NCI-H2081 treated with DMSO at 0.1 percent for 48 hours (cell line): ENCODE measurements at regions not wholly inside any gene's neighbourhood (a gene's known extent, or its start where the extent isn't known, plus 50 kb on each side); places are given as distances from the start of the nearest gene placed in this dataset.

Experiments
- DNase-seq: peaks from one replicate; lab custom pipeline; 2025; lab: John Stamatoyannopoulos, UW

GRCh38 chr6:3526962-3527650 is 70.3 kb upstream of the SLC22A23 start:
- no peak for DNase-seq

- no peak for DNase-seq
Observed at GRCh38 chr6:3525915-3526314, 69.1 kb upstream of the SLC22A23 start.

- no peak for DNase-seq
Observed at GRCh38 chr6:3524456-3524855, 67.6 kb upstream of the SLC22A23 start.

GRCh38 chr6:3523966-3524365 is 67.1 kb upstream of the SLC22A23 start:
- no peak for DNase-seq

GRCh38 chr6:3523271-3523670 is 66.4 kb upstream of the SLC22A23 start:
- DNase-seq, result no peak

- no peak for DNase-seq
Observed at GRCh38 chr6:3522561-3523260, 65.9 kb upstream of the SLC22A23 start.

GRCh38 chr6:3520281-3521230 is 63.7 kb upstream of the SLC22A23 start:
- no peak for DNase-seq

- DNase-seq, result no peak
Observed at GRCh38 chr6:3518356-3519190, 61.7 kb upstream of the SLC22A23 start.

GRCh38 chr6:3517350-3517749 is 60.5 kb upstream of the SLC22A23 start:
- DNase-seq, result no peak

- DNase-seq, result no peak
Observed at GRCh38 chr6:3516092-3516491, 59.2 kb upstream of the SLC22A23 start.

GRCh38 chr6:3515669-3516068 is 58.8 kb upstream of the SLC22A23 start:
- no peak for DNase-seq

- no peak for DNase-seq
Observed at GRCh38 chr6:3513416-3513815, 56.6 kb upstream of the SLC22A23 start.

GRCh38 chr6:3512832-3513231 is 56.0 kb upstream of the SLC22A23 start:
- no peak for DNase-seq

- no peak for DNase-seq
Observed at GRCh38 chr6:3510617-3511016, 53.8 kb upstream of the SLC22A23 start.

- no peak for DNase-seq
Observed at GRCh38 chr6:3510178-3510577, 53.3 kb upstream of the SLC22A23 start.

- DNase-seq, result no peak
Observed at GRCh38 chr6:3509336-3509735, 52.5 kb upstream of the SLC22A23 start.

GRCh38 chr6:3506751-3507383 is 50.0 kb upstream of the SLC22A23 start:
- no peak for DNase-seq
